K562 (cell line): ENCODE measurements at regions not wholly inside any gene's neighbourhood (a gene's known extent, or its start where the extent isn't known, plus 50 kb on each side); places are given as distances from the start of the nearest gene placed in this dataset.

Source experiments
- ATAC-seq: fragments of 200-7000 bp; cut with Tn5 transposase; 3 replicates; pipeline ENCODE4 v1.9.1; 2020; ENCODE audit warnings: moderate library complexity
- BruUV-seq: library from RNA; stranded (reverse); fragments of 400-500 nt; replicated peaks from 2 replicates; lab custom pipeline; 2021; lab: Mats Ljungman, UMichigan
- CTCF ChIA-PET: fragments of 300-600 bp; formaldehyde crosslinking; extraction: SDS; loops from one replicate; lab custom pipeline; 2021; ENCODE audit warnings: low intra/inter-chr PET ratio; lab: Yijun Ruan, JAX
- POLR2A ChIA-PET: fragments of 300-600, 350-650 bp; sonication (Branson Sonifier 250); formaldehyde crosslinking; extraction: SDS; loops from one replicate; lab custom pipeline; 2021; ENCODE audit warnings: antibody characterized with exemption, inconsistent platforms; lab: Yijun Ruan, JAX
- DNase-seq, 4 experiments: peaks; one replicate each; pipeline versions ENCODE4 v3.0.0 to v3.0.0-alpha.2; 2011 to 2018; ENCODE audit warnings: low spot score in 3 of 4, mixed read lengths in 3 of 4; ENCODE audit errors: extremely low read depth in 1 of 4
- FAIRE-seq: peaks from 2 replicates; lab custom pipeline; 2011; peaks lifted over from hg19 to GRCh38; lab: Jason Lieb, UNC
- H2AFZ ChIP-seq: 2 replicates; pipeline ENCODE4 v1.6.0; 2011; ENCODE audit warnings: low read depth, low read length, control low read depth, inconsistent platforms
- H3K27ac ChIP-seq: fragments of 200-600 bp; 3 replicates; pipeline ENCODE4 v1.8.0; 2011; ENCODE audit warnings: low read depth, mild to moderate bottlenecking, control low read depth, inconsistent platforms, low read length, moderate library complexity, mixed read lengths; ENCODE audit errors: extremely low read depth
- H3K27me3 ChIP-seq, 2 experiments: fragments of 300-600 bp in 1 of 2; 2 replicates in 1 of 2; 3 replicates in 1 of 2; pipeline versions ENCODE4 v1.6.0 to v1.8.0; 2011; ENCODE audit warnings: inconsistent platforms in 2 of 2, low read length in 2 of 2, mild to moderate bottlenecking in 1 of 2, mixed read lengths in 1 of 2, moderate library complexity in 1 of 2; ENCODE audit not compliant: control insufficient read depth in 2 of 2, insufficient read depth in 2 of 2
- H3K36me3 ChIP-seq: fragments of 300-600 bp; 3 replicates; pipeline ENCODE4 v1.8.0; 2011; ENCODE audit warnings: mild to moderate bottlenecking, low read length, inconsistent platforms; ENCODE audit not compliant: control insufficient read depth, insufficient read depth
- H3K4me1 ChIP-seq, 2 experiments: fragments of 200-600 bp in 1 of 2; replicated peaks in 1 of 2; 2 replicates in 1 of 2; 3 replicates in 1 of 2; pipeline versions ENCODE4 v1.5.1 to v1.8.0; 2011; ENCODE audit warnings: inconsistent platforms in 2 of 2, low read length in 2 of 2, mild to moderate bottlenecking in 1 of 2, mixed read lengths in 1 of 2, moderate library complexity in 1 of 2; ENCODE audit not compliant: control insufficient read depth in 2 of 2, insufficient read depth in 2 of 2
- H3K4me2 ChIP-seq: 2 replicates; pipeline ENCODE4 v1.6.1; 2011; ENCODE audit warnings: low read length, control low read depth, inconsistent platforms, mixed read lengths; ENCODE audit not compliant: insufficient read depth
- H3K4me3 ChIP-seq: fragments of 200-600 bp; sonication (generic), shearing (Covaris generic); 2 replicates; pipeline ENCODE4 v1.5.1; 2016; ENCODE audit warnings: control low read depth, inconsistent platforms
- H3K79me2 ChIP-seq: fragments of 200-600 bp; 3 replicates; pipeline ENCODE4 v1.8.0; 2011; ENCODE audit warnings: low read length, inconsistent platforms; ENCODE audit not compliant: control insufficient read depth, insufficient read depth
- H3K9ac ChIP-seq, 2 experiments: 2 replicates each; pipeline versions ENCODE4 v1.6.0 to v1.6.1; 2011; ENCODE audit warnings: low read depth in 2 of 2, low read length in 2 of 2, control low read depth in 1 of 2, inconsistent platforms in 1 of 2, mild to moderate bottlenecking in 1 of 2, mixed read lengths in 1 of 2; ENCODE audit not compliant: insufficient read depth in 1 of 2
- H3K9me1 ChIP-seq: one replicate; pipeline ENCODE4 v1.6.0; 2011; ENCODE audit warnings: inconsistent platforms, mild to moderate bottlenecking, low read length, moderate library complexity; ENCODE audit not compliant: control insufficient read depth, insufficient read depth
- H3K9me3 ChIP-seq: replicated peaks from 2 replicates; pipeline ENCODE4 v1.5.1; 2011; ENCODE audit warnings: low read depth, low read length, inconsistent platforms; ENCODE audit not compliant: control insufficient read depth, insufficient read depth
- H4K20me1 ChIP-seq: replicated peaks from 2 replicates; pipeline ENCODE4 v1.6.1; 2011; ENCODE audit warnings: low read length, inconsistent platforms, mixed read lengths; ENCODE audit not compliant: control insufficient read depth, insufficient read depth
- ASH1L ChIP-seq: fragments of 450-650 bp; IDR thresholded peaks from 2 replicates; pipeline ENCODE4 v1.6.1; 2018; ENCODE audit warnings: borderline replicate concordance, mild to moderate bottlenecking, low read depth; ENCODE audit not compliant: partially characterized antibody
- CBFA2T3 ChIP-seq: fragments of 450-650 bp; IDR thresholded peaks from 2 replicates; pipeline ENCODE4 v1.6.1; 2017
- ILF3 ChIP-seq: fragments of 450-650 bp; IDR thresholded peaks from 2 replicates; pipeline ENCODE4 v1.6.1; 2018; ENCODE audit warnings: antibody characterized with exemption, mild to moderate bottlenecking, moderate library complexity, borderline replicate concordance
- MEIS2 ChIP-seq: fragments of 450-650 bp; IDR thresholded peaks from 2 replicates; pipeline ENCODE4 v1.6.1; 2014; ENCODE audit warnings: mild to moderate bottlenecking; ENCODE audit not compliant: partially characterized antibody
- TBP ChIP-seq: optimal IDR thresholded peaks from 2 replicates; pipeline ENCODE3; 2011; ENCODE audit warnings: low read depth, low read length, improper control_type of control experiment
- ZNF143 ChIP-seq: sonication (generic); formaldehyde crosslinking; IDR thresholded peaks from 2 replicates; pipeline ENCODE4 v1.9.0; 2022; ENCODE audit warnings: mild to moderate bottlenecking, missing genetic modification reagents
- WGBS: fragments of 100-300 bp; shearing (Covaris generic); methylation state at CpG from one replicate; pipeline ENCODE4 v1.1.6; 2016; ENCODE audit warnings: low coverage, mixed read lengths; ENCODE audit not compliant: insufficient coverage; ENCODE audit errors: missing lambda C conversion rate; 5-methylcytosine and 5-hydroxymethylcytosine counted together
- in situ Hi-C: fragments of 300-500 bp; cut with MboI; formaldehyde crosslinking; loops from 4 replicates; pipeline ENCODE4 v1.15.0; 2018; ENCODE audit warnings: inconsistent platforms, mixed read lengths
- intact Hi-C: fragments of 100-400 bp; cut with micrococcal nuclease; formaldehyde crosslinking; loops from 2 replicates; pipeline ENCODE4 v1.14.2; 2022
- TF ChIP-seq, protein P1 (sequence below): sonication (generic); formaldehyde crosslinking; IDR thresholded peaks from 2 replicates; pipeline ENCODE4 v1.8.0; 2022; ENCODE audit warnings: mild to moderate bottlenecking, missing genetic modification reagents
- TF ChIP-seq, protein P2 (sequence below): fragments of 250-450 bp; sonication (Bioruptor Pico); IDR thresholded peaks from 2 replicates; pipeline ENCODE4 v1.5.0; 2021; ENCODE audit warnings: mild to moderate bottlenecking, moderate library complexity
- TF ChIP-seq, protein P3 (sequence below): IDR thresholded peaks from 3 replicates; pipeline ENCODE4 v1.6.1; 2011; ENCODE audit warnings: borderline replicate concordance, mild to moderate bottlenecking, moderate library complexity; ENCODE audit not compliant: insufficient read length; ENCODE audit errors: extremely low read depth
- TF ChIP-seq, protein P4 (sequence below): fragments of 250-450 bp; sonication (Bioruptor Pico); IDR thresholded peaks from 2 replicates; pipeline ENCODE4 v1.5.0; 2021

DNA sequence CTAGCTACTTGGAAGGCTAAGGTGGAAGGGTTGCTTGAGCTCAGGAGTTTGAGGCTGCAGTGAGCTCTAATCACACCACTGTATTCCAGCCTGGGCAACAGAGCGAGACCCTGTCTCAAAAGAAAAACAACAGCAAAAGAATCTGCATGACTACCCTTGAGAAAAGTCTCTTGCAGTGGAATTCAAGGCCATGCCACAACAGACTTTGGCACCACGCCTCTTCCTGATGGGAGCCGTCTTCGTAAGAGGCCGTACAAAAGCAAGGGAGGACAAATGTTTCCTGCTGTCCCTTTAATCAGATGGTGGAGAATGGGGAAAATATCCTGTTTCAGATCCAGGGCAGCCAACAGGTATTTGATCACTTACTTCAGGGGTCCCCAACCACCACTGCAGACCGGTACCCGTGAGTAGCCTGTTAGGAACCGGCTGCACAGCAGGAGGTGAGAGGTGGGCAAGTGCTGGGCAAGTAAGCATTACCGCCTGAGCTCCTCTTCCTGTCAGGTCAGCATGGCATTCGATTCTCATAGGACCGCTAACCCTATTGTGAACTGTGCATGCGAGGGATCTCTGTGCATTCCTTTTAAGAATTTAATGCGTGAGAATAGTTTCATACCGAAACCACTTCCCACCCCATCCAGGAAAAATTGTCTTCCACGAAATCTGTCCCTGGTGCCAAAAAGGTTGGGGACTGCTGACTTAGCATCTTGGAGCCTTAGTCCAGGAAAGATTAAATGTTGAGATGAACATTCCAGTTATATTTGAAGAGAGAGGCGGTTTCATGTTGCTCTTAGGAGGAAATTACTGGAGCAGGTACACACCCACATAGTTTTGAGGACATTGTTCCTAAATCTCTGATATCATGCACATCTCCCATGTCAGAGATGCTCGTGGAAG, 94.4 kb upstream of the XPO1 start (continued):
- TF ChIP-seq ASH1L = no peak
- TF ChIP-seq, protein P1, sequence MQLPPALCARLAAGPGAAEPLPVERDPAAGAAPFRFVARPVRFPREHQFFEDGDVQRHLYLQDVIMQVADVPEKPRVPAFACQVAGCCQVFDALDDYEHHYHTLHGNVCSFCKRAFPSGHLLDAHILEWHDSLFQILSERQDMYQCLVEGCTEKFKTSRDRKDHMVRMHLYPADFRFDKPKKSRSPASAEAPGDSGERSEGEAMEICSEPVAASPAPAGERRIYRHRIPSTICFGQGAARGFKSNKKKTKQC (CRISPR knock-in tag) = no peak
- TF ChIP-seq, protein P2, sequence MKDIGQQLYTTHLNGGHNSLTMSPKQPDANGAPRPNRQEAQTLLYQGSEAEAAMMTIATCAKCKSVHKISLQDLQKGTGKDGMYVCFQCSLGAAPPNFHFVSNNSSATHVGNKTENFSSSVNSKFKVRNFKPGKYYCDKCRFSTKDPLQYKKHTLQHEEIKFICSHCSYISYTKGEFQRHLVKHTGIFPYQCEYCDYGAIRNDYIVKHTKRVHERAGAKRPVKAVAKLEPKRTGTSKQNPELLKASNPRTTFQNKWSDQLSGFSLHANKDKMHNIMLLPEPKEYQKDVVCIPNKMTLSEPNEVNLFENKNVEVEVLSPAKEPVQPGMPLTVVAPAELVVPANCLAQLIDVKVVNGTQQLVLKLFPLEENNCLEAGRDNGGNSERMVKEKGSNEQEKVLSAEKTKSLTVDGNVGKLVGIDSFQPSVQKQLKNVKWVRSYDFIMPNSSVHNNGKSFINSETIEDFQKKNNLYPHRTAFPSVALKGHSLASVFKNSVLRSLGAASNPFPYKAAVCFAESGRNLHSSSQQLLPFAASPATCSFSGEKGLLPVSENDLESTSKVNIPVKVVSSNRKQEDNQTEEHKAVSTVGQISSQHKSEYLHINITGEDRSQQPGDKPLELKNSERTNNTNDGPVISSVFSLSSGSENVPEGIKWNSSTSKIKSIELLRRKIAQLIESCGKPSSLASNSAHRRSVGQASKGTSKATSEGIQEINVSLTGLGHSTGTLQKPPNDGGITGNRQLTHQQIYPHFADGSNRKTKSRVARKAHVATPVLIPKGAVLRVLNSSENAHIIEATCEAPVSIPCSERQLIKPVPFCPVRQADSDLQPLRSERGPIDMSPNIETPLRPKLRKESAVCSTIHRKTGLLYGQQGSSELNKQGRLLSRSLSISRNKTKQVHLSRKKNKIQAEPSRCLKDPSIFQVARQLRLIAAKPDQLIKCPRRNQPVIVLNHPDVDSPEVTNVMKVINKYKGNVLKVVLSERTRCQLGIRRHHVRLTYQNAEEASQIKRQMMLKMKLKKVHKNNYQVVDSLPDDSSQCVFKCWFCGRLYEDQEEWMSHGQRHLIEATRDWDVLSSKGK (CRISPR knock-in tag) = no peak

DNA sequence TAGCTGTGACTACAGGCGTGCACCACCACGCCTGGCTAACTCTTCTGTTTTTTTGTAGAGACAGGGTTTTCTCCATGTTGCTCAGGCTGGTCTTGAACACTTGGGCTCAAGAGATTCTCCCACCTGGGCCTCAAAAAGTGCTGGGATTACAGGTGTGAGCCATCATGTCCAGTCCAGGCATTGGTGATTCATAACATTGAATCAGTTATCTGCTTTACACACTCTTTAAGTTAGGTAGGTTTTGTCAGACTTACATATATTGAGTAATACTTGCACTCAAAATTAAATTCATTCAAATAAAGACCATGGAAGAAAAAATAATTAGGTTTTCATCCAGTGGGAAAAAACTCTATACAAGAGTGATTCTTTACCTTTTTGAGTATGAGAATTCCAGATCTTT, 93.2 kb upstream of the XPO1 start:
- no peak overlapping the region for H2AFZ ChIP-seq
- no peaks in the 10 kb centered on the region for H3K4me1 ChIP-seq
- ChIA-PET POLR2A (no interaction called here), CTCF (no interaction called here)
- no peaks in the 10 kb centered on the region for H4K20me1 ChIP-seq
- no TSS peak for BruUV-seq
- DNase-seq (no peak), ATAC-seq (no peak), FAIRE-seq (no peak)
- in situ Hi-C loops (no loop called here), intact Hi-C loops (no loop called here)
- H3K9me3 ChIP-seq = no peaks in the 10 kb centered on the region
- no peaks in the 10 kb centered on the region for H3K79me2 ChIP-seq
- 24% methylated on average over 2 of the region's 2 CpGs for WGBS
- no peak overlapping the region for H3K4me2 ChIP-seq
- no peaks in the 10 kb centered on the region for H3K9me1 ChIP-seq
- H3K9ac ChIP-seq = no peak overlapping the region
- H3K27ac ChIP-seq = no peak overlapping the region
- no peak overlapping the region for H3K4me3 ChIP-seq
- no peaks in the 10 kb centered on the region for H3K36me3 ChIP-seq
- H3K27me3 ChIP-seq = no peaks in the 10 kb centered on the region
- TF ChIP-seq, protein P3, sequence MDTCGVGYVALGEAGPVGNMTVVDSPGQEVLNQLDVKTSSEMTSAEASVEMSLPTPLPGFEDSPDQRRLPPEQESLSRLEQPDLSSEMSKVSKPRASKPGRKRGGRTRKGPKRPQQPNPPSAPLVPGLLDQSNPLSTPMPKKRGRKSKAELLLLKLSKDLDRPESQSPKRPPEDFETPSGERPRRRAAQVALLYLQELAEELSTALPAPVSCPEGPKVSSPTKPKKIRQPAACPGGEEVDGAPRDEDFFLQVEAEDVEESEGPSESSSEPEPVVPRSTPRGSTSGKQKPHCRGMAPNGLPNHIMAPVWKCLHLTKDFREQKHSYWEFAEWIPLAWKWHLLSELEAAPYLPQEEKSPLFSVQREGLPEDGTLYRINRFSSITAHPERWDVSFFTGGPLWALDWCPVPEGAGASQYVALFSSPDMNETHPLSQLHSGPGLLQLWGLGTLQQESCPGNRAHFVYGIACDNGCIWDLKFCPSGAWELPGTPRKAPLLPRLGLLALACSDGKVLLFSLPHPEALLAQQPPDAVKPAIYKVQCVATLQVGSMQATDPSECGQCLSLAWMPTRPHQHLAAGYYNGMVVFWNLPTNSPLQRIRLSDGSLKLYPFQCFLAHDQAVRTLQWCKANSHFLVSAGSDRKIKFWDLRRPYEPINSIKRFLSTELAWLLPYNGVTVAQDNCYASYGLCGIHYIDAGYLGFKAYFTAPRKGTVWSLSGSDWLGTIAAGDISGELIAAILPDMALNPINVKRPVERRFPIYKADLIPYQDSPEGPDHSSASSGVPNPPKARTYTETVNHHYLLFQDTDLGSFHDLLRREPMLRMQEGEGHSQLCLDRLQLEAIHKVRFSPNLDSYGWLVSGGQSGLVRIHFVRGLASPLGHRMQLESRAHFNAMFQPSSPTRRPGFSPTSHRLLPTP = no peak
- TF ChIP-seq CBFA2T3 (no peak), ZNF143 (CRISPR knock-in tag) (no peak), ILF3 (no peak), MEIS2 (no peak), TBP (no peak)
- TF ChIP-seq, protein P4, sequence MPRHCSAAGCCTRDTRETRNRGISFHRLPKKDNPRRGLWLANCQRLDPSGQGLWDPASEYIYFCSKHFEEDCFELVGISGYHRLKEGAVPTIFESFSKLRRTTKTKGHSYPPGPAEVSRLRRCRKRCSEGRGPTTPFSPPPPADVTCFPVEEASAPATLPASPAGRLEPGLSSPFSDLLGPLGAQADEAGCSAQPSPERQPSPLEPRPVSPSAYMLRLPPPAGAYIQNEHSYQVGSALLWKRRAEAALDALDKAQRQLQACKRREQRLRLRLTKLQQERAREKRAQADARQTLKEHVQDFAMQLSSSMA (CRISPR knock-in tag) = no peak
